DOHH2 (cell line): ENCODE measurements at regions not wholly inside any gene's neighbourhood (a gene's known extent, or its start where the extent isn't known, plus 50 kb on each side); places are given as distances from the start of the nearest gene placed in this dataset.

Experiments used
- H3F3A ChIP-seq: fragments of 200-600 bp; sonication (generic), shearing (Covaris generic); 2 replicates; pipeline ENCODE4 v1.6.0; 2016; ENCODE audit warnings: antibody characterized with exemption, mild to moderate bottlenecking; ENCODE audit not compliant: control insufficient read depth, insufficient read depth
- H3K27ac ChIP-seq: fragments of 200-600 bp; sonication (generic); 2 replicates; pipeline ENCODE4 v1.5.1; 2014; ENCODE audit warnings: low read depth, mild to moderate bottlenecking, low read length, moderate library complexity
- H3K27me3 ChIP-seq: fragments of 200-600 bp; sonication (generic); 2 replicates; pipeline ENCODE4 v1.6.1; 2014; ENCODE audit warnings: mild to moderate bottlenecking, low read length, mixed read lengths; ENCODE audit not compliant: control insufficient read depth
- H3K36me3 ChIP-seq: fragments of 200-600 bp; sonication (generic); 2 replicates; pipeline ENCODE4 v1.6.1; 2014; ENCODE audit warnings: mild to moderate bottlenecking, low read length, moderate library complexity, mixed read lengths; ENCODE audit not compliant: control insufficient read depth
- H3K4me1 ChIP-seq: fragments of 200-600 bp; sonication (generic); 2 replicates; pipeline ENCODE4 v1.6.1; 2014; ENCODE audit warnings: mild to moderate bottlenecking, low read length, mixed read lengths; ENCODE audit not compliant: control insufficient read depth
- H3K4me2 ChIP-seq: fragments of 200-600 bp; sonication (generic); 2 replicates; pipeline ENCODE4 v1.6.0; 2014; ENCODE audit warnings: mild to moderate bottlenecking, low read length, moderate library complexity
- H3K4me3 ChIP-seq: fragments of 200-600 bp; sonication (generic); 2 replicates; pipeline ENCODE4 v1.5.1; 2014; ENCODE audit warnings: mild to moderate bottlenecking, low read length, mixed read lengths
- H3K79me2 ChIP-seq: fragments of 200-600 bp; sonication (generic); 2 replicates; pipeline ENCODE4 v1.6.1; 2014; ENCODE audit warnings: mild to moderate bottlenecking, low read length, mixed read lengths; ENCODE audit not compliant: control insufficient read depth
- H3K9me2 ChIP-seq: fragments of 200-600 bp; sonication (generic); replicated peaks from 2 replicates; pipeline ENCODE4 v1.6.1; 2014; ENCODE audit warnings: mild to moderate bottlenecking, low read length, mixed read lengths; ENCODE audit not compliant: control insufficient read depth
- H3K9me3 ChIP-seq: fragments of 200-600 bp; sonication (generic); 2 replicates; pipeline ENCODE4 v1.6.1; 2014; ENCODE audit warnings: antibody characterized with exemption, low read length, mixed read lengths; ENCODE audit not compliant: control insufficient read depth, insufficient read depth
- H4K20me1 ChIP-seq: fragments of 200-600 bp; sonication (generic); 2 replicates; pipeline ENCODE4 v1.6.0; 2014; ENCODE audit warnings: low read depth, mild to moderate bottlenecking, antibody characterized with exemption, low read length, moderate library complexity; ENCODE audit not compliant: control insufficient read depth, insufficient read depth
- CTCF ChIP-seq: fragments of 200-600 bp; sonication (generic); IDR thresholded peaks from one replicate; pipeline ENCODE4 v1.5.1; 2014; ENCODE audit warnings: antibody characterized with exemption, mild to moderate bottlenecking, low read depth, low read length; ENCODE audit not compliant: poor library complexity, severe bottlenecking
- EZH2phosphoT487 ChIP-seq: fragments of 200-600 bp; sonication (generic); IDR thresholded peaks from 2 replicates; pipeline ENCODE4 v1.6.1; 2017; ENCODE audit warnings: borderline replicate concordance, mild to moderate bottlenecking, antibody characterized with exemption, low read length, moderate library complexity, mixed read lengths

GRCh38 chr2:78896536-78896935, 129.0 kb upstream of the REG3G start:
- Histone ChIP-seq H3K9me2 (no peaks in the 10 kb centered on the region; the same call in 1 of the 2 replicates), H3F3A (no peaks in the 10 kb centered on the region), H3K79me2 (no peaks in the 10 kb centered on the region), H3K27ac (no peak overlapping the region), H3K4me3 (no peak overlapping the region), H3K4me2 (no peak overlapping the region), H3K27me3 (no peaks in the 10 kb centered on the region), H3K4me1 (no peaks in the 10 kb centered on the region), H3K36me3 (no peaks in the 10 kb centered on the region), H3K9me3 (no peaks in the 10 kb centered on the region; the same call in 1 of the 2 replicates), H4K20me1 (no peaks in the 10 kb centered on the region)
- no peak for TF ChIP-seq EZH2phosphoT487
- no peak for TF ChIP-seq CTCF

GRCh38 chr2:78907089-78907488, 118.4 kb upstream of the REG3G start:
- no peak overlapping the region for H3K4me3 ChIP-seq
- H3K36me3 ChIP-seq = no peaks in the 10 kb centered on the region
- no peaks in the 10 kb centered on the region for H4K20me1 ChIP-seq
- no peak overlapping the region for H3K4me2 ChIP-seq
- H3K4me1 ChIP-seq = no peaks in the 10 kb centered on the region
- no peak for TF ChIP-seq EZH2phosphoT487
- TF ChIP-seq CTCF = no peak
- no peaks in the 10 kb centered on the region for H3K27me3 ChIP-seq
- H3K79me2 ChIP-seq = no peaks in the 10 kb centered on the region
- no peak overlapping the region for H3K27ac ChIP-seq
- no peaks in the 10 kb centered on the region for H3F3A ChIP-seq
- H3K9me3 ChIP-seq = no peaks in the 10 kb centered on the region
- no peaks in the 10 kb centered on the region for H3K9me2 ChIP-seq

GRCh38 chr2:78908973-78909372, 116.5 kb upstream of the REG3G start:
- no peak overlapping the region for H3K27ac ChIP-seq
- no peak for TF ChIP-seq CTCF
- TF ChIP-seq EZH2phosphoT487 = no peak
- no peaks in the 10 kb centered on the region for H3K27me3 ChIP-seq
- H3K4me3 ChIP-seq = no peak overlapping the region
- no peaks in the 10 kb centered on the region for H3F3A ChIP-seq
- H4K20me1 ChIP-seq = no peaks in the 10 kb centered on the region
- H3K9me3 ChIP-seq = no peaks in the 10 kb centered on the region
- H3K4me2 ChIP-seq = no peak overlapping the region
- H3K4me1 ChIP-seq = no peaks in the 10 kb centered on the region
- H3K36me3 ChIP-seq = no peaks in the 10 kb centered on the region
- no peaks in the 10 kb centered on the region for H3K79me2 ChIP-seq
- no peaks in the 10 kb centered on the region for H3K9me2 ChIP-seq

- H3K9me2 ChIP-seq = no peaks in the 10 kb centered on the region
- no peaks in the 10 kb centered on the region for H3K79me2 ChIP-seq
- H3K4me1 ChIP-seq = no peaks in the 10 kb centered on the region
- no peak overlapping the region for H3K27ac ChIP-seq
- TF ChIP-seq CTCF (no peak), EZH2phosphoT487 (no peak)
- no peaks in the 10 kb centered on the region for H3K9me3 ChIP-seq
- no peaks in the 10 kb centered on the region for H3K27me3 ChIP-seq
- no peaks in the 10 kb centered on the region for H3K36me3 ChIP-seq
- H3F3A ChIP-seq = no peaks in the 10 kb centered on the region
- H3K4me2 ChIP-seq = no peak overlapping the region
- no peaks in the 10 kb centered on the region for H4K20me1 ChIP-seq
- no peak overlapping the region for H3K4me3 ChIP-seq
Observed at GRCh38 chr2:78910376-78910775, 115.1 kb upstream of the REG3G start.
